Midbrain (tissue), 1 donor: ENCODE measurements at regions not wholly inside any gene's neighbourhood (a gene's known extent, or its start where the extent isn't known, plus 50 kb on each side); places are given as distances from the start of the nearest gene placed in this dataset.

ENCODE experiments used
- DNase-seq: peaks from one replicate; lab custom pipeline; 2025; lab: John Stamatoyannopoulos, UW

DNA sequence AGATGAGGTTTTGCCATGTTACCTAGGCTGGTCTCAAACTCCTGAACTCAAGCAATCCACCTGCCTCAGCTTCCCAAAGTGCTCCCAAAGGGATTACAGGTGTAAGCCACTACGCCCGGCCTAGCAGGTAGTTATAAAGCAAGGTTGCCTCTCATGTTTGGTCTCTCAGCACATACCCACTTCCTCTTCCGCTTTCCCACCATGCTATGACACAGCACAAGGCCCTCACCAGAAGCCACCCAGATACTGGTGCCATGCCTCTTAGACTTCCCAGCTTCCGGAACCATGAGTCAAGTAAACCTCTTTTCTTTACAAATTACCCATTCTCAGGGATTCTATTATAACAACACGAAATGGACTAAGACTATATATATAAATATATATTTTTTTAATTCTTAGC is 143.6 kb downstream of the COPRS start:
- no peak for DNase-seq

DNA sequence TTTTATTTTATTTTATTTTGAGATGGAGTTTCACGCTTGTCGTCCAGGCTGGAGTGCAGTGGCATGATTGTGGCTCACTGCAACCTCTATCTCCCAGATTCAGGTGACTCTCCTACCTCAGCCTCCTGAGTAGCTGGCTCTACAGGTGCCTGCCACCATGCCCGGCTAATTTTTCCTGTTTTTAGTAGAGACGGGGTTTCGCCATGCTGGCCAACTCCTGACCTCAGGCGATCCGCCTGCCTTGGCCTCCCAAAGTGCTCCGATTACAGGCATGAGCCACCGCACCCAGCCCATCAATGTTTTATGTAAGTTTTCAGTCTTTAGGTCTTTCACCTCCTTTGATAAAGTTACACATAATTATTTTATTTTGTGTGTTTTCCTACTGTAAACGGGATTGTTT is 154.6 kb downstream of the COPRS start:
- DNase-seq, result no peak

DNA sequence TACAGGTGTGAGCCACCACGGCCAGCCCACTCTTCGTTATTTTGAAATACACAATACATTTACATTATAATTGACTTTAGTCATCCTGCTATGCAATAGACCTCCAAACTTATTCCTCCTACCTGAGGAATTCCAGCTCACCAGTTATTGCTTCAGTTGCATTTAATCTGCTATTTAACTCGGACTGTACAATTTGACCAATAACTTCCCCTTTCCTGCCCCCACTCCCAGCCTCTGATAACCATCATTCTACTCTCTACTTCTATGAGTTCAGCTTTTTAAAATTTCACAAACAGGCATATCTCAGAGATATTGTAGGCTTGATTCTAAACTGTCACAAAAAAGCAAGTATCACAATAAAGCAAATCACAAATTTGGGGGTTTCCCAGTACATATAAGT is 157.0 kb downstream of the COPRS start:
- DNase-seq, result no peak

DNA sequence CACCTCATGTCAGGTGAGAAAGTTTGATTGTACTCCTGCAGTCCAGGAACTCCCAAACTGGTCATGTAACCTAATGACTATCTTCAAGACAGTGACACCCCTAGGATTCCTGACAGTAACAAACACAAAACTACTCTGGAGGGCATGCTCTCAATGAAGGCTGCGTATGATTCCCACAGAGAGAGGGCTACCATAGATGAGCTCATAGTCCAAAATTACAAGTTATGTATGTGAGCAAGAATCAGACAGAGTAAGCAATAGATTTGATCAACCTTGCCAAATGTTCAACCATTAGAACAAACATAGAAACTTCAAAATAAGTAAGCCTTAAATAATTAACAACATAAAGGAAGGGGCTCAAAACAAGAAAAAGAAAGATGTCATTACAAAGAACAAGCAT is 158.1 kb downstream of the COPRS start:
- no peak for DNase-seq

- no peak for DNase-seq
These were observed 159.2 kb downstream of the COPRS start for GRCh38 chr17:31699886-31700285.

DNA sequence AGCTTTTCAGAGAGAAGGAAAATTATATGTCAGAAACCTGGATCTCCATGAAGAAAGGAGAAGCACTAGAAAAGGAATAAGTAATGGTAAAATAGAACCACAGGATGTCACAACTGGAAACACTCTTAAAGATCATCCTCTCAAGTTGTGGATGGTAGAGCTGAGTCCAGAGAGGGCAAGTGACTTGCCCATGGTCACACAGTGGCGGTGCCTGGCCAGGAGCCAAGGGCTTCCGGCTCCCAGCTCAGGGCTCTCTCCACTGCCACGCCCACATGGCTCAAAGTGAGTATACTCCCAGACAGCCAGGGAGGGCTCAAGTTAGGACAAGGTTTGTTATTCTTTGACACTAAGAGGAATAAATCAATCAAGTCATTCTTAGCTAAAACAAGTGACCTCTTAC is 159.8 kb downstream of the COPRS start:
- DNase-seq, result no peak

GRCh38 chr17:31698751-31699150 is 160.3 kb downstream of the COPRS start:
- DNase-seq, result no peak

DNA sequence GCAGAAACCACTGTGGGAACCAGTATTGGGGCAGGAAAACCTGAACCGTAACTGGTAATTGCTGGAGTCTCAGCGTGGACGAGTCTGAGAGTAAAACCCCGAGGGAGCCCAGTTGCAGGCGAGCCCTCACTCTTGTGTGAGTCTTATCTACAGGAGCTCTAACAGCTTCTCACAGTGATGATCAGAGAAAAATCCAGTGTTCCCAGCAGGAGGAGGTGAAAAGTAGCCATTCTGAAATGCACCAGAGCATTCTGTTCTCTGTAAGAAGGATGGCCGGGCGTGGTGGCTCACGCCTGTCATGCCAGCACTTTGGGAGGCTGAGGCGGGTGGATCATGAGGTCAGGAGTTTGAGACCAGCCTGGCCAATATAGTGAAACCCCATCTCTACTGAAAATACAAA is 161.2 kb downstream of the COPRS start:
- DNase-seq, result no peak

GRCh38 chr17:31696703-31697325 is 162.2 kb downstream of the COPRS start:
- DNase-seq, result no peak

DNA sequence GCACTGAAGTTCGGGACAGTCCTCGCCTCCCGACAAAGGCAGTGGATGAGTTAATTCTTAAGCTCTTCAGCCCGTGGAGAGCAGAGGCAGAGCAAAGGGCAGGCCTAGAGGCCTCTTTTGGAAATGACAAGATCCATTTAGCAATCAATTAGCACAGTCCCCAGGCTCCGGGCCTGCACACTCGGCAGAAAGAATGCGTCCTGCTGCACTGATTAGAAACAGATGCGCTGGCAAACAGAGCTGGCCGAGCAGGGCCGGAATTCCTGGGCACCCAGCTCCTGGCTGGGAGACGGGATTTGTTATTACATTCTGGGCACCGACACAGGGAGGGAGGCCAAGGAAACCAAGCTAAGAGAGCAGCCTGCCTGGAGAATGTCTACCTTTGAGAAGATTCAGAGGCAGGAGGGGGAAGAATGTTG is 162.9 kb downstream of the COPRS start:
- peak; percentile 44 for DNase-seq

GRCh38 chr17:31695456-31696090 is 163.5 kb downstream of the COPRS start:
- DNase-seq, result no peak

DNA sequence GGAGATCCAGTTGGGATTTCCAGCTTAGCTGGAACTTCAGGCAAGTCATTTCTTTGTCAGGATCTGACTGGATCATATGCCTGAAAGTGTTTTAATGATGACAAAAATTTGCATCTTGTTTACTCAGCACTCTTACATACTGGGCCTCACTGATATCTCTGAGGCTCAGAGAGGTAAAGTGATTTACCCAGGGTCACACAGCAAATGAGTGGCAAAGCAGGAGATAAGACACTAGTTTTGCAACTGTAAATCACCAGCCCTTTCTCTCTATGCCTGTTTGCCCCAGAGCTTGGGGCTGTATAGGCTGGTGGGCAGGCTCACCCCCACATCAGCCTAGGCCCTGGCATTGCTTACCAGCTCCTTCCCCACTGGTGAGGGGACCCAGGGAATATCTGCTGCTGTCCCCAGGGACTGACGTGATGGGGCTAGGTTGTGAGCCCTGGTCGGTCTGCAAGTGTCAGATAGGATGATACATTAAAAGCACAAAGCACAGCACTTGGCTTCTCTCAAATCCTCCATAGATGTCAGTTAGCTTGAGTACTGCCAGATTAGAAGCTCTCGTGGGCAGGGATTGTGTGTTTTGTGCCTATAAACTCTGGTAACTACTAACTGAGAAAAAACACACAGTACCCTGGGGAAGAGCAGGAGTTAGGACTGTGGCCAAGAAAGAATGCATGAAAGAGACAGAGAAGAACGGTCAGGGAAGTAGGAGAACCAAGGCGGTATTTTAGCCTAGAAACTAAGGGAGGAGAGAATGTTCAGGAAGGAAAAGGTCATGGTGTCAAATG is 165.4 kb downstream of the COPRS start:
- no peak for DNase-seq

GRCh38 chr17:31692632-31693031 is 166.4 kb downstream of the COPRS start:
- no peak for DNase-seq

DNA sequence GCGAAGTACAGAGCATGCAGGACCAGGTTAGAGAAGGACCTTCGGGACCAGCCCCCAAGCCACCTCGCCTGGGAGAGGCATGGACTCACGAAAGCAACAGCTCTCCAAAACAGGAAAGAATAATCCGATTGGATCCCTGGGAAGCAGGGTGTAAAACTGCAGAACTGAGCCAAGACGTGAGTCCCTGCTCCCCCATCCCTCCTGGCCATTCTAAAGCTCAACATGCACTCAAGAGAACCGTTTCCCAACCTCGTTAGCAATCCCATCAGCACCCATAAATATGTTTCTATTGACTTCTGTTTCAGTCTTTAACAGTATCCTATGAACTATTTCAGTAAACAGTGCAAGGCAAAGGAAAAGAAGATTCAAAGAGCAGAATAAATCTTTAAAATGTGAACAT is 167.0 kb downstream of the COPRS start:
- DNase-seq, result no peak

DNA sequence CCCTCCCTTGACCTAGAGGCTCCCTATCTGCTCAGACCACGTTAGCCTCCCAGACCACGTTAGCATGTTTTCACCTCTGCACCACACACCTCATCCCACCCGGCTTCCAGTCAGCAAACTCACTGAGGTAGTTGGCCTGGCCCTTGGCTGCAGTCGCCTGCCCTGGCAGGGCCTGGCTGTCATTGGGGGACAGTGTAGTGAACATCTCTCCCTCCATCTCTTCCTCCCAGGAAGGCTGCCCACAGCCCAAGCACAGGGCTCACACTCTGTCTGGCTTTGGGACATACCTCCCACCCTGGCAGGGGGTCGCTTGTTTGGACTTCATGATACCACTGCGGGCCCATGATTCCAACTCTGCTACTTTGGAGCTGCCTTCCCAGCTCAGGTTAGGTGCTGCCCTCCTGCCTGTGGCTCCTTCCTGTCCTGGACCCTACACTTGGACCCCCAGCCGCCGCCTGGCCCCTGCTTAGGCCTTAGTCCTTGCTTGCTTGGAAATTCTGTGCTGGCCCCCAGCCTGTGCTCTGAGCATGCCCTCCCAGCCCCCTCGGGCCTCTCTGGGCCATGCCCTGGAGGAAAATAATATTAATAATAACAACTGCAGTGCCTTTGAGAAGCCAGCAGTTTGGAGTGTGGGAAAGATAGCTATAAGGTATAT is 167.7 kb downstream of the COPRS start:
- DNase-seq, result no peak

- DNase-seq, result no peak
These were observed 168.9 kb downstream of the COPRS start for GRCh38 chr17:31690151-31690551.

DNA sequence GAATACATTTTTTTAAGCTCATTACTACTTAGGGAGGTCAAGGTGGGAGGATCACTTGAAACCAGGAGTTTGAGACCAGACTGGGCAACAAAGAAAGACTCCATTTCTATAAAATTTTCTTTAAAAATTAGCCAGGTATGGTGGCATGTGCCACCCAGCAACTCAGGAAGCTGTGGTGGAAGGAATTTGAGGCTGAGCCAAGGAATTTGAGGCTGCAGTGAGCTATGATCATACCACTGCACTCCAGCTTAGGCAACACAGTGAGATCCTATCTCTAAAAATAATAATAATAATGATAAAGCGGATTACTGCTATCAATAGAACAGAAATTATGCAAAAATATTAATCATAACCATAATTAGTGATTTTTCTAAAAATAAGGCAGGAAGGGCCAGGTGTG is 170.3 kb downstream of the COPRS start:
- DNase-seq, result no peak

GRCh38 chr17:31687505-31688126 is 171.4 kb downstream of the COPRS start:
- no peak for DNase-seq

DNA sequence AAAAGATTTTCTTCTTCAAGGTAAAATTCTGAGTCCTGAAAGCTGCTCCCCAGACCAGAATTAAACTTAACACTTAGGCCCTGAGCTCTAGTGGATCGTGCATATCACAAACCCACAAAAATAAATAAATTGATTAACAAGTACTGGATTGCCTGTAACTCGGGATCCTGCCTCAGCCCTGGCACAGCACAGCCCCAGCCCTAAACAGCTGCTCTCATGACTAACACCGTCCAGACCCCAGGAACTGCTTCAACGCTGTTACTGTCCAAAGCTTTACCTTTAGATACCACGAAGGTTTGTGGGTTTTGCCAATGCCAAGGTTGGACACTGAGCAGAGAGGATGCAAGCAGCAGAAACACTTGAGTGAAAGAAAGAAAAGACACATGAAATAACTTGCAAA is 172.5 kb downstream of the COPRS start:
- no peak for DNase-seq

DNA sequence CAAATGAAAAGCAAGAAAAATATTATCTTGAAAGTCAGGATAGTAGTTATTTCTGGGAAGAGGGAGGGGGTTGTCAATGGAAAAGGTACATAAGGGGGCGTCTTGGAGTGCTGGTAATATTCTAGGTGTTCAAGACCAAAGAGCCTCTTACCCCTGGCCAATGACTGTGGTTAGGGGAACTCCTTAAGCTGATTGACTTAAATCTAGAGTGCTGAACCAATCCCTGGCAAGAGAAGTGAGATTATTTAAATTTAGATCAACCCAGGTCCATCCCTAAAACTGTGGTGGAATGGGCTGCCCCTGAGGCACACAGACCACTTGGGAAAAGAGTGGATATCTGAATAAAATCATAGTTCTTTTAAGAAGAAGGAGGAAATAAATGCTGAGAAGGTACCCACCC is 174.1 kb downstream of the COPRS start:
- DNase-seq, result no peak

- no peak for DNase-seq
These were observed 178.9 kb downstream of the COPRS start for GRCh38 chr17:31680126-31680525.

DNA sequence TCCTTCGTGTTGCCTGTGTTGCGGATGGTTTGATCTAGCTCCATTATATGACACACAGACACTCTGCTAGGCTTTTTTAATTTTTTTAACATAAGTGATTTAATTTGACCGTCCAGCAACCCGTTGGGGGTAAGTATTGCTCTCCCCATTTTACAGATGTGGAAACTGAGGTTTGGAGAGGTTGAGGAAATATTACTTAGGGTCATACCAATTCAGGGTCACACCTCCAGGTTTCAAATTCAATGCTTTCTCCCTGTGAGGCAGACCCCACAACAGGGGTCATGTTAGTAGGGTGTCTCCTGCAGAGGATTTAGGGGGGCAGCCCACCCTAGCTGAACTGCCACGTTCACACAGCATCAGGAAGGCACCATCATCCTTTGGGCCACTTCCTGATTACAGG is 179.4 kb downstream of the COPRS start:
- no peak for DNase-seq
